HepG2 (cell line): ENCODE measurements at regions not wholly inside any gene's neighbourhood (a gene's known extent, or its start where the extent isn't known, plus 50 kb on each side); places are given as distances from the start of the nearest gene placed in this dataset.

Source experiments
- ATAC-seq: fragments of 200-7000 bp; cut with Tn5 transposase; 3 replicates; pipeline ENCODE4 v1.9.1; 2020; ENCODE audit warnings: mild to moderate bottlenecking, moderate library complexity
- BruUV-seq: library from RNA; stranded (reverse); fragments of 400-500 nt; replicated peaks from 2 replicates; lab custom pipeline; 2021; lab: Mats Ljungman, UMichigan
- CTCF ChIA-PET: fragments of 300-600 bp; formaldehyde crosslinking; extraction: SDS; loops from one replicate; lab custom pipeline; 2021; ENCODE audit warnings: low total read pairs, inconsistent platforms, low intra/inter-chr PET ratio; lab: Yijun Ruan, JAX
- POLR2A ChIA-PET: fragments of 350-600 bp; sonication (Branson Sonifier 250); formaldehyde crosslinking; loops from one replicate; lab custom pipeline; 2020; ENCODE audit warnings: antibody characterized with exemption, inconsistent platforms; lab: Yijun Ruan, JAX
- DNase-seq: peaks from one replicate; pipeline ENCODE4 v3.0.0-alpha.2; 2015; ENCODE audit warnings: low spot score
- FAIRE-seq: peaks from 3 replicates; lab custom pipeline; 2011; peaks lifted over from hg19 to GRCh38; lab: Jason Lieb, UNC
- H2AFZ ChIP-seq: one replicate; pipeline ENCODE4 v1.6.1; 2011; ENCODE audit warnings: low read length, inconsistent platforms
- H3K27ac ChIP-seq: fragments of 300-600 bp; 3 replicates; pipeline ENCODE4 v1.8.0; 2011; ENCODE audit warnings: mixed run types, mild to moderate bottlenecking, mixed read lengths, low read length, inconsistent platforms; ENCODE audit not compliant: insufficient read depth; ENCODE audit errors: extremely low read length
- H3K27me3 ChIP-seq, 2 experiments: fragments of 200-600 bp in 1 of 2; 2 replicates in 1 of 2; 3 replicates in 1 of 2; pipeline versions ENCODE4 v1.6.0 to v1.8.0; 2011; ENCODE audit warnings: low read length in 2 of 2, mild to moderate bottlenecking in 2 of 2, moderate library complexity in 2 of 2, inconsistent platforms in 1 of 2; ENCODE audit not compliant: insufficient read depth in 2 of 2, control insufficient read depth in 1 of 2
- H3K36me3 ChIP-seq, 2 experiments: fragments of 200-600 bp in 1 of 2; replicated peaks in 1 of 2; 2 replicates in 1 of 2; 3 replicates in 1 of 2; pipeline versions ENCODE4 v1.5.1 to v1.8.0; 2011; ENCODE audit warnings: low read length in 2 of 2, inconsistent platforms in 1 of 2; ENCODE audit not compliant: insufficient read depth in 2 of 2, control insufficient read depth in 1 of 2
- H3K4me1 ChIP-seq: 2 replicates; pipeline ENCODE4 v1.5.1; 2012; ENCODE audit warnings: low read length, inconsistent platforms; ENCODE audit not compliant: insufficient read depth
- H3K4me2 ChIP-seq: 2 replicates; pipeline ENCODE4 v1.6.0; 2011; ENCODE audit warnings: low read depth, low read length, inconsistent platforms
- H3K4me3 ChIP-seq, 3 experiments: fragments of 200-600 bp in 1 of 3; sonication (generic), shearing (Covaris generic) in 1 of 3; replicated peaks in 1 of 3; 2 replicates each; pipeline ENCODE4 v1.5.1; 2011 to 2016; ENCODE audit warnings: low read length in 3 of 3, inconsistent platforms in 2 of 3, low read depth in 2 of 3, mild to moderate bottlenecking in 2 of 3, control low read depth in 1 of 3, mixed read lengths in 1 of 3; ENCODE audit not compliant: insufficient read depth in 1 of 3
- H3K79me2 ChIP-seq: one replicate; pipeline ENCODE4 v1.6.1; 2011; ENCODE audit warnings: low read length, inconsistent platforms; ENCODE audit not compliant: insufficient read depth
- H3K9ac ChIP-seq: 2 replicates; pipeline ENCODE4 v1.6.0; 2011; ENCODE audit warnings: mild to moderate bottlenecking, low read depth, low read length, inconsistent platforms; ENCODE audit not compliant: insufficient read depth
- H3K9me3 ChIP-seq: 2 replicates; pipeline ENCODE4 v1.5.1; 2012; ENCODE audit warnings: mild to moderate bottlenecking, low read length
- H4K20me1 ChIP-seq: 2 replicates; pipeline ENCODE4 v1.6.0; 2011; ENCODE audit warnings: inconsistent platforms, mild to moderate bottlenecking, low read length, moderate library complexity; ENCODE audit not compliant: insufficient read depth
- ARID5B ChIP-seq: IDR thresholded peaks from 2 replicates; pipeline ENCODE4 v1.4.0; 2020; ENCODE audit warnings: mild to moderate bottlenecking, missing genetic modification reagents
- FOXJ3 ChIP-seq: sonication (generic); formaldehyde crosslinking; IDR thresholded peaks from 2 replicates; pipeline ENCODE4 v1.4.0; 2020; ENCODE audit warnings: missing genetic modification reagents, mild to moderate bottlenecking, borderline replicate concordance
- HNRNPL ChIP-seq: fragments of 200-400 bp; formaldehyde crosslinking; IDR thresholded peaks from 2 replicates; pipeline ENCODE4 v1.6.1; 2017; ENCODE audit warnings: mild to moderate bottlenecking, low read depth, low read length
- MEIS1 ChIP-seq: sonication (generic); formaldehyde crosslinking; IDR thresholded peaks from 2 replicates; pipeline ENCODE4 v1.9.0; 2021; ENCODE audit warnings: mild to moderate bottlenecking, missing genetic modification reagents, moderate library complexity, borderline replicate concordance
- NCOA5 ChIP-seq: sonication (generic); formaldehyde crosslinking; IDR thresholded peaks from 2 replicates; pipeline ENCODE4 v1.4.0; 2020; ENCODE audit warnings: missing genetic modification reagents
- POLR2A ChIP-seq, 2 experiments: IDR thresholded peaks; 2 replicates each; pipeline ENCODE4 v1.6.1; 2011; ENCODE audit warnings: low read depth in 2 of 2, low read length in 2 of 2, mild to moderate bottlenecking in 1 of 2, moderate library complexity in 1 of 2; ENCODE audit not compliant: insufficient read depth in 1 of 2
- PPARG ChIP-seq: conservative IDR thresholded peaks from 2 replicates; pipeline ENCODE4 v1.6.1; 2016; ENCODE audit warnings: missing biosample characterization, missing genetic modification reagents
- SETDB1 ChIP-seq: sonication (generic); formaldehyde crosslinking; IDR thresholded peaks from 2 replicates; pipeline ENCODE4 v1.5.1; 2020; ENCODE audit warnings: missing genetic modification reagents, mild to moderate bottlenecking, borderline replicate concordance
- ZBTB7A ChIP-seq: sonication (generic); formaldehyde crosslinking; IDR thresholded peaks from 2 replicates; pipeline ENCODE4 v1.8.0; 2022; ENCODE audit warnings: mild to moderate bottlenecking, missing genetic modification reagents
- ZBTB7B ChIP-seq: sonication (generic); formaldehyde crosslinking; IDR thresholded peaks from 2 replicates; pipeline ENCODE4 v1.4.0; 2020; ENCODE audit warnings: missing genetic modification reagents
- ZNF331 ChIP-seq: sonication (generic); formaldehyde crosslinking; IDR thresholded peaks from 2 replicates; pipeline ENCODE4 v1.4.0; 2020; ENCODE audit warnings: missing genetic modification reagents
- ZNF75D ChIP-seq: sonication (generic); formaldehyde crosslinking; IDR thresholded peaks from 2 replicates; pipeline ENCODE4 v1.8.1; 2023; ENCODE audit warnings: missing genetic modification reagents, mild to moderate bottlenecking, borderline replicate concordance
- WGBS: methylation state at CpG from one replicate; pipeline ENCODE4 v1.1.6; 2017; ENCODE audit warnings: low lambda C conversion rate; 5-methylcytosine and 5-hydroxymethylcytosine counted together
- in situ Hi-C: cut with HindIII; loops from 2 replicates; pipeline ENCODE4 v1.10.0; 2017; ENCODE audit warnings: low pct_unique_long_range_greater_than_20kb; ENCODE audit not compliant: extremely low pct_ligation_motif_present
- intact Hi-C: fragments of 100-400 bp; cut with micrococcal nuclease; formaldehyde crosslinking; loops from one replicate; pipeline ENCODE4 v1.10.0; 2022; ENCODE audit not compliant: unreplicated experiment
- TF ChIP-seq, protein P1 (sequence below): IDR thresholded peaks from 2 replicates; pipeline ENCODE4 v1.6.1; 2016; ENCODE audit warnings: missing compliant biosample characterization, missing genetic modification reagents, borderline replicate concordance
- TF ChIP-seq, protein P2 (sequence below): sonication (generic); formaldehyde crosslinking; conservative IDR thresholded peaks from 2 replicates; pipeline ENCODE4 v1.4.0; 2020; ENCODE audit warnings: missing genetic modification reagents
- TF ChIP-seq, protein P3 (sequence below): sonication (generic); formaldehyde crosslinking; IDR thresholded peaks from 2 replicates; pipeline ENCODE4 v1.9.0; 2021; ENCODE audit warnings: missing genetic modification reagents, mild to moderate bottlenecking, borderline replicate concordance

DNA sequence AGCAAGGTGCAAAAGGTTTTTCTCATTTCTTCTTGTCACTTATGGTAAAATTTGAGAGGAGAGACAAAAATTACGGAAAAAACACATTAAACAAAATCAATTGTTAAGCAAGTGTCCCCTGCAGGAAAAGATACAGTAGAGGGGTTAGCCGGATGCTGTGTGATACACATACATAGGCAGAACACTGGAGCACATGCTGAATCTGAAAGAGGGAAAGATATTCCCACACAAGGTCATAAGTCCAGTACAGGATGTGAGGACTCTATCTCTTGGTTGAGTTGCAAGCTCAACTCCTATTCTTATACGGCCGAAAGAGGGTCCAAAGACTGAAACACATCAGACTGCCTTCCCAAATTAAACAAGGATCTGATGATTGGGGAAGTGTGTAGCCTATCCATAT, 427.5 kb upstream of the NUDT12 start:
- no peak for FAIRE-seq
- intact Hi-C loops = no loop called here
- Histone ChIP-seq H3K36me3 (no peaks in the 10 kb centered on the region), H4K20me1 (no peaks in the 10 kb centered on the region), H3K79me2 (no peaks in the 10 kb centered on the region), H3K4me2 (no peak overlapping the region), H3K27ac (no peak overlapping the region), H3K4me1 (no peaks in the 10 kb centered on the region), H3K27me3 (no peaks in the 10 kb centered on the region), H2AFZ (no peak overlapping the region), H3K9ac (no peak overlapping the region), H3K9me3 (no peaks in the 10 kb centered on the region), H3K4me3 (no peak overlapping the region)
- in situ Hi-C loops = no loop called here
- TF ChIP-seq ZBTB7A (CRISPR knock-in tag) (no peak), ZBTB7B (CRISPR knock-in tag) (no peak), FOXJ3 (CRISPR knock-in tag) (no peak), ARID5B (no peak), SETDB1 (CRISPR knock-in tag) (no peak), POLR2A (IDR thresholded peaks at IDR 0.05; ENCODE audit: insufficient read depth in 1 of 2, low read depth in 2 of 2, low read length in 2 of 2) (no peak), ZNF331 (CRISPR knock-in tag) (no peak), PPARG (CRISPR knock-in tag) (no peak), MEIS1 (CRISPR knock-in tag) (no peak), NCOA5 (no peak), ZNF75D (CRISPR knock-in tag) (no peak), HNRNPL (no peak)
- TF ChIP-seq, protein P1, sequence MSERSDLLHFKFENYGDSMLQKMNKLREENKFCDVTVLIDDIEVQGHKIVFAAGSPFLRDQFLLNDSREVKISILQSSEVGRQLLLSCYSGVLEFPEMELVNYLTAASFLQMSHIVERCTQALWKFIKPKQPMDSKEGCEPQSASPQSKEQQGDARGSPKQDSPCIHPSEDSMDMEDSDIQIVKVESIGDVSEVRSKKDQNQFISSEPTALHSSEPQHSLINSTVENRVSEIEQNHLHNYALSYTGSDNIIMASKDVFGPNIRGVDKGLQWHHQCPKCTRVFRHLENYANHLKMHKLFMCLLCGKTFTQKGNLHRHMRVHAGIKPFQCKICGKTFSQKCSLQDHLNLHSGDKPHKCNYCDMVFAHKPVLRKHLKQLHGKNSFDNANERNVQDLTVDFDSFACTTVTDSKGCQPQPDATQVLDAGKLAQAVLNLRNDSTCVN (CRISPR knock-in tag) = no peak
- TF ChIP-seq, protein P2, sequence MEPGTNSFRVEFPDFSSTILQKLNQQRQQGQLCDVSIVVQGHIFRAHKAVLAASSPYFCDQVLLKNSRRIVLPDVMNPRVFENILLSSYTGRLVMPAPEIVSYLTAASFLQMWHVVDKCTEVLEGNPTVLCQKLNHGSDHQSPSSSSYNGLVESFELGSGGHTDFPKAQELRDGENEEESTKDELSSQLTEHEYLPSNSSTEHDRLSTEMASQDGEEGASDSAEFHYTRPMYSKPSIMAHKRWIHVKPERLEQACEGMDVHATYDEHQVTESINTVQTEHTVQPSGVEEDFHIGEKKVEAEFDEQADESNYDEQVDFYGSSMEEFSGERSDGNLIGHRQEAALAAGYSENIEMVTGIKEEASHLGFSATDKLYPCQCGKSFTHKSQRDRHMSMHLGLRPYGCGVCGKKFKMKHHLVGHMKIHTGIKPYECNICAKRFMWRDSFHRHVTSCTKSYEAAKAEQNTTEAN (CRISPR knock-in tag) = no peak
- TF ChIP-seq, protein P3, sequence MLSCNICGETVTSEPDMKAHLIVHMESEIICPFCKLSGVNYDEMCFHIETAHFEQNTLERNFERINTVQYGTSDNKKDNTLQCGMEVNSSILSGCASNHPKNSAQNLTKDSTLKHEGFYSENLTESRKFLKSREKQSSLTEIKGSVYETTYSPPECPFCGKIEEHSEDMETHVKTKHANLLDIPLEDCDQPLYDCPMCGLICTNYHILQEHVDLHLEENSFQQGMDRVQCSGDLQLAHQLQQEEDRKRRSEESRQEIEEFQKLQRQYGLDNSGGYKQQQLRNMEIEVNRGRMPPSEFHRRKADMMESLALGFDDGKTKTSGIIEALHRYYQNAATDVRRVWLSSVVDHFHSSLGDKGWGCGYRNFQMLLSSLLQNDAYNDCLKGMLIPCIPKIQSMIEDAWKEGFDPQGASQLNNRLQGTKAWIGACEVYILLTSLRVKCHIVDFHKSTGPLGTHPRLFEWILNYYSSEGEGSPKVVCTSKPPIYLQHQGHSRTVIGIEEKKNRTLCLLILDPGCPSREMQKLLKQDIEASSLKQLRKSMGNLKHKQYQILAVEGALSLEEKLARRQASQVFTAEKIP = no peak
- ATAC-seq = no peak
- 3% methylated on average over 4 of the region's 4 CpGs for WGBS
- CTCF ChIA-PET = no interaction called here
- no TSS peak for BruUV-seq
- POLR2A ChIA-PET = no interaction called here
- no peak for DNase-seq
